ENCODE measurements at regions not wholly inside any gene's neighbourhood (a gene's known extent, or its start where the extent isn't known, plus 50 kb on each side); places are given as distances from the start of the nearest gene placed in this dataset.

DNA sequence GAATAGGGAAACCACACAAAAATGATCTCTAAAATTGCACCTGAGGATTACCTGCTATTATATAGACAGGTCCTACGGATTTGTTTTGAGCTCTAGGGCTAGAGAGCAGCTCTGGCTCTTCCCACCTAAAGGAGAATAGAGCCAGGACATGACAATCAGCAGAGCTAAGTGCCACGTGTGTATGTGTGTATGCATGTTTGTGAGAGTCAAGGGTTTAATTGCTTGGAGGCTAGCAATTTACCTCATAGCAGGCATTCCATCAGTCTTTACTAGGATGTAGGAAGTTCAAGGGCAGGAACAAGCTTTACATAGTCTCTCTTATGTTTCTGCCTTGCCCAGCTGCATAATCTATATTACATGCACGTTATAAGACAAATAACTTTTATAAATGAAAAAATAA, 498.2 kb downstream of the NSUN3 start:
- no peak for TF ChIP-seq POLR2A (IDR thresholded peaks at IDR 0.05)
- TF ChIP-seq, protein P1, sequence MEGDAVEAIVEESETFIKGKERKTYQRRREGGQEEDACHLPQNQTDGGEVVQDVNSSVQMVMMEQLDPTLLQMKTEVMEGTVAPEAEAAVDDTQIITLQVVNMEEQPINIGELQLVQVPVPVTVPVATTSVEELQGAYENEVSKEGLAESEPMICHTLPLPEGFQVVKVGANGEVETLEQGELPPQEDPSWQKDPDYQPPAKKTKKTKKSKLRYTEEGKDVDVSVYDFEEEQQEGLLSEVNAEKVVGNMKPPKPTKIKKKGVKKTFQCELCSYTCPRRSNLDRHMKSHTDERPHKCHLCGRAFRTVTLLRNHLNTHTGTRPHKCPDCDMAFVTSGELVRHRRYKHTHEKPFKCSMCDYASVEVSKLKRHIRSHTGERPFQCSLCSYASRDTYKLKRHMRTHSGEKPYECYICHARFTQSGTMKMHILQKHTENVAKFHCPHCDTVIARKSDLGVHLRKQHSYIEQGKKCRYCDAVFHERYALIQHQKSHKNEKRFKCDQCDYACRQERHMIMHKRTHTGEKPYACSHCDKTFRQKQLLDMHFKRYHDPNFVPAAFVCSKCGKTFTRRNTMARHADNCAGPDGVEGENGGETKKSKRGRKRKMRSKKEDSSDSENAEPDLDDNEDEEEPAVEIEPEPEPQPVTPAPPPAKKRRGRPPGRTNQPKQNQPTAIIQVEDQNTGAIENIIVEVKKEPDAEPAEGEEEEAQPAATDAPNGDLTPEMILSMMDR (IDR thresholded peaks at IDR 0.05): no peak
